ENCODE measurements at regions not wholly inside any gene's neighbourhood (a gene's known extent, or its start where the extent isn't known, plus 50 kb on each side); places are given as distances from the start of the nearest gene placed in this dataset.

DNA sequence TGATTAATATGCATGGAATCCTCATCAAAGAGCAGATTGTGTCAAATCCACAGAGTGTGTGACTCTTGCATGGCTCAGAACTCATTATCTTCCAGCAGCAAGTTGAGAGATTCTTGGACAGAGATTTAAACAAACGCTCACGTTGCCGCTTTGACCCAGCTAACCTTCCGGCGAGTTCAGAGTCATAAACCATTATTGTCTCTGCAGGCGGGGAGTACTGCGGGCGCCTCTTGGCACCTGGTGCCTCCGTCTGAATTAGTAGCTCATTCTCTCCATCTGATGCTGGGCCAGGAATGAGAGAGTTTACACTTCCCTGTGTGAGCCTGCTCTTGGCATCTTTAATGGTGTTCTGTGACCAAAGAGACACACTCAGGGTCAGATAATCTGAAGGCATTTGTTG lies 138.6 kb upstream of the WSCD1 start:
- no peak for TF ChIP-seq CTCF (optimal IDR thresholded peaks at IDR 0.05 in 1 of 3, IDR thresholded peaks at IDR 0.05 in 1 of 3, conservative IDR thresholded peaks at IDR 0.05 in 1 of 3; ENCODE audit: extremely low read depth in 1 of 3, insufficient read depth in 2 of 3, low read length in 3 of 3)
- no peak for TF ChIP-seq EZH2 (IDR thresholded peaks at IDR 0.05; ENCODE audit: low read length)

Data from keratinocyte (primary cell).